Caki2 (cell line): ENCODE measurements at regions not wholly inside any gene's neighbourhood (a gene's known extent, or its start where the extent isn't known, plus 50 kb on each side); places are given as distances from the start of the nearest gene placed in this dataset.

ENCODE experiments used
- DNase-seq: peaks from one replicate; pipeline ENCODE4 v3.0.0-alpha.2; 2015; ENCODE audit warnings: low read depth
- in situ Hi-C: cut with HindIII; loops from 2 replicates; pipeline ENCODE4 v1.10.0; 2016; ENCODE audit warnings: low sequenced_read_pairs, low pct_unique_long_range_greater_than_20kb, mixed read lengths

DNA sequence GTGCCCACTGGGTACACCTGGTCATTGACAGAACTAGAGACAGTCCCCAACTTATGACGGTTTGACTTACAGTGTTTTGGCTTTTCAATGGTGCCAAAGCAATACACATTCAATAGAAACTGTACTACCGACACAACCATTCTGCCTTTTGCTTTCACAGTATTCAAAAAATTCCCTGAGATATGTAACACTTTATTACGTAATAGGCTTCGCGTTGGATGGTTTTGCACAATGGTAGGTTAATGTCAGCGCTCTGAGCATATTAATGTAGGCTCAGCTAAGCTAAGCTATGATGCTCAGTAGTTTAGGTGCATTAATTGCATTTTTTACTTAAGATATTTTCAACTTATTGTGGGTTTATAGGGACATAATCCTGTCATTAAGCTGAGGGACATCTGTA, 105.1 kb upstream of the B3GAT1 start:
- in situ Hi-C loops = no loop called here
- DNase-seq = no peak

DNA sequence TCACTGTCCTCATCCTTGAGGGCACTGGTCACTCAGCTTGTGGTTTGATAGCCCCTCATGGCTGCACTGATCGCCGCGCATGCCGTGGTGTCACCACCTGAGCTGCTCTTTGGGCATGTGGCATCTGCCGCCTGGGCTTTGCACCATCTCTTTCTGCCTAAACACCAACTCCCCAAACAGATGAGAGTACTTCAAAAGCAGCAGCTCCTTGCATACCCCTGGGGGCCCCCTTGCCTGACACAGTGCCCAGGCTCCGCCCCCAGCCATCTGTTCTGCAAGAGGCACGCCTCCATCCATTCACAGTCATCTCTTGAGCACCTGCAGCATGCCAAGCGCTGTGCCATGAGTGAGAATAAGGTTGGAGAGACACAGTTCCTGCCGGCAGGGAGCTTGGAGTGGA, 104.5 kb upstream of the B3GAT1 start:
- in situ Hi-C loops = no loop called here
- no peak for DNase-seq

DNA sequence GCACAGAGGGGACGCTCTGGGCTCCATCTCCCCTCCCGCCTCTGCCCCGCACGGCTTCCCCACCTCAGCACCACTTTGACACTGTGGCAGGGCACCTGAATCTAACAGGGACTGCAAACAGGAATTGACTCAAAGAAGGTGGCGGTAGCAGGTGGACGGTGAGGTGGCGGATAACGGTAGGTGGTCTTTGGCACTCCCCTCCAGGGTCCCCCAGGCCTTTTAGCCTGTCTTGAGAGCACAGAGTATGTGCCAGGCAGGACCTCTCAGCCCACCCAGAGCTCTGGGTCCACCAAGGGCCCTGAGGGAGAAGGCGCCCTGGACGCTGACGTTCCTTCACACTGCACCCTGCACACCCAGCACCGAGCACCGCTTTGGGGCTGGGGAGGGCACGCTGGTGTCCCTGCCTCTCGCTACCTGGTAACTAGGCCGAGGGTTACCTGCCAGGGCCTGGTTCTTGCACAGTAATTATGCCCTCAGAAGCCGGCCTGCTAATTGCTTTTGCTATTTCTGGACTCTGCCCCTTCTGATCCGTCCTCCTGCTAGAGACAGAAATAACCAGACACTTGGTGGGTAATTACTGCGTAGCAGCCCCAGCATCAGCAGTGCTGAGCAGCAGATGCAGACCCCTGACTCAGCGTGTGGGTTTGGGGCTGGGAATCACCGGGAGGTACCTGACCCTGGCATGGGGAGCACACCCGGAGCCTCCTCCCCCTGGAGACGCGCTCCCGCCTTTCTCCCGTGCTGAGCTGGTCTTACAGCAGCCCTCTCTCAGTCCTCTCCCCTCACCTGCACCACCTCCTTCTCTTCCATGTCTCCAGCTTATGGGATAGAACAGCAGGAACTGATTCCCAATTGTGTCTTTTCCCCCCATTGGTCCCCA, 103.3 kb upstream of the B3GAT1 start:
- in situ Hi-C loops = no loop called here

DNA sequence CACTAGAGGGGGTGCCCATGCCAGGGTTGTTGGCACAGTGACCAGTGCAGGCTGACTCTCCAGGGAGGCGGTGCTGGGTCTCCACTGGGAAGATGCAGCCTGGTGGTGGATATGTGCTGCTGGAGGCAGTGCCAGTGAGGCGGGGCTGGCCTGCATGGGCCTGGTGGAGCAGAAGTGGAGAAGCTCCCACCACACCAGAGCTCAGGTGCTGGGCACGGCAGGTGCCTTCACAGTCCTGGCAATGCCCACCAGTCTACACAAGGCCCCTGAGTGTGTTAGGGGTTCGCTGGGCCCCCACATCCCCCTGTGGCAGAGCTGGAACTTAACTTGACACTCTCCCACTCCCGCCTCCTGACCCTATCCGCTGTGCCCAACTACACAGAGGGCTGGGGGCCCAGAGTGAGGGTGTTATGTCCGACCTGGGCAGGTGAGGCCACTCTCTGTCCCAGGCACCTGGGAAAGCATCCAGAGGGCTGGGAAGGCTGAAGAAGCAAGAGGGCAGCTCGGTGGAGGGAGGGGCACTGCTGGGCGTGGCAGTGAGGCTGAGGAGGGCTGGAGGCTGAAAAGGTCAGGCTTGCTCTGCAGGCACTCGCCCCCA, 102.4 kb upstream of the B3GAT1 start:
- no peak for DNase-seq
- in situ Hi-C loops = no loop called here

More for the DNA sequence above, 103.3 kb upstream of the B3GAT1 start:
- DNase-seq = no peak

DNA sequence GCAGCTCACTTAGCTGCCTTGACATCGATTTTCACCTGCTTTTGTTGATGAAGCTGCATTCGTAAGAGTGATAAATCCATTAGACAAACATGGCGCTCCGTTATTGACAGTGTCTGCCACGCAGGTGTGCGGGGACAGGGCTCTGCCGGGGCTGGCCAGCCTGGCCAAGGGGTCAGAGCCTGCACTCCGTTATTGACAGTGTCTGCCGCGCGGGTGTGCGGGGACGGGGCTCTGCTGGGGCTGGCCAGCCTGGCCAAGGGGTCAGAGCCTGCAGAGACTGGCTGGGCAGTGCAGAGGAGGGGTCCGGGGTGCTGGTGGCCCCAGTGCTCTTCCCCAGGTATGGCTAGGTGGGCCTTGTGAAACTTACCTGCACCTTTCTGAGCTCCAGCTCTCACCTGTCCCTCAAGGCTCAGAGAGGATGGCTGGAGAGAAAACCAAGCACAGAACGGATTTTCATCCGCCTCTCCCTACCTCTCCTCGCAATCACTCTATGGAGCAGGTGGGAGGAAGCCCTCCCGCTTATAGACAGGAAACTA, 101.6 kb upstream of the B3GAT1 start:
- DNase-seq = no peak

DNA sequence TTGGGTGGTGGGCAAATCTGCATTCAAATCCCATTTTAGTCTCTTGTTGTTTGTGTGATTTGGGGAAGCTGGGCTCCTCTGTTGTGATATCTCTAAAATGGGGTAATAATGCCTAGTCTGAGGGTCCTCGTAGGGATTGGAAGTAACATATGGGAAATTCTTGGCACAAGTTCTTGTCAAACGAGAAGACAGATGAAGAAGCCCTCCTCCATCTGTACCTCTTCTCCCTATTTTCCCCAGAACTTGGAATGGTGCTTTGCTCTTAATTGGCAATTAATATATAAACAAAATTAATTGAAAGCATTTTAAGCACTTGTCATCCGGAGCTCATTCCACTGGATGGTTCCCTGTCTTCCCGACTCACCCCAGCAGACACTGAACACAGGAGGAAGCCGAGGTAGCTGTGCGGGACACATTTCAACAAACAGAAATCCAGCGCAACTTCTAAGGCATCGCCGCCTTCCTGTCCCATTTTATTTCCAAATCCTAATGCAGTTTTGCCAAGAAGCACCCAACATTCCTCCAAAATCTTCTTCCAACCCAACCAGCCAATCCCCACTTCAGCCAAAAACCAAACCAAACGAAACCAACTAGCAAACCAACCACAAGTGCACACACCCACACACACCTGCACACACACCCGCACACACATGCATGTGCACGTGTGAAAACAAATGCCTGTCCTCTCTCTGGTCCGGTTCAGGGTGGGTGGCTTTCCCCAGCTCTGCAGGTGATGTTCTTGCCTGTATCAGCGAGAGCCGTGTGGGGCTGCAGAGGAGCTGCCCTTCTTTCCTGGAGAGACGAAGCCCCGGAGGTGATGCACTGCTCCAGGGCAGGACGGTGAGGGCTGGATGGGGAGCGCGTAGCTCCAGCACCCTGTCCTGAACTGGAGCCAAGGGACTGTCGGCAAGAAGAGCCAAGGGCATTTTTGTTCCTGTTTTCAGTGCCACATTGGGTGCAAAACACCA, 100.8 kb upstream of the B3GAT1 start:
- DNase-seq = no peak
- in situ Hi-C loops = no loop called here

More for the DNA sequence above, 101.6 kb upstream of the B3GAT1 start:
- in situ Hi-C loops = no loop called here

DNA sequence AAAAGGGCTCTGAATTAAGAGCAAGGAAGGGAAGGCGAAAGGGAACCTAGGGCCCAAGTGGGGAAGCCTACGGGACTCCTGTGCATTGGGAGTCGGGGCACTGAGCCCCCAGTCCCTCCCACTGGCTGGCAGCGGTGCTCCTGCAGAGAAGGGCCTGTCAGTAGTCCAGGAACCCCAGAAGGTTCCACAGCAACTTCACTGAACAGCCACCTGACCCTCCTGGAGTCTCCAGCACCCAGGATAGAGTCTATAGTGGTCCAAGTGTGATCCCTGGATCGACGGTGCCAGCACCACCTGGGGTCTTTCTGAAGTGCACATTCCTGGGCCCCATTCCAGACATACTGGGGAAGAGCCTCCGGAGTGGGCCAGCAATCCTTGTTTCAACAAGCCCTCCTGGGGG, 100.0 kb upstream of the B3GAT1 start:
- in situ Hi-C loops = no loop called here

DNA sequence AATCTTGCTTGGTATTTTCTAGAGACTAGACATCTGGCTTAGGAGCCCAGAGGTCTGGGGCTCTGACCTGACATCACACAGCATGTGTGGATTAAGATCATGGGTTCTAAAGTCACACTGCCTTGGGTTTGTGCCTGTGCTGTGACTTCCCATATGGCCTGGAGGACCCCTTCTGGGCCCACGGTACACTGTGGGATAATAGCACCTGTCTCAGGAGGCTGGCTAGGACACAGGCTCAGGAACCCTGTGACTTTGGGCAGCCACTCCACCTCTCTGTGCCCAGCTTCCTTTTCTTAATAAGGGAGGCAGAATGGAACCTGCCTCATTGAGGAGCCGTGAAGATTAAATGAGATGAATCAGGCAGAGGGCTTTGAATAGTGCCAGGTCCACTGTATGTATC, 99.2 kb upstream of the B3GAT1 start:
- DNase-seq = no peak
- in situ Hi-C loops = no loop called here

More for the DNA sequence above, 100.0 kb upstream of the B3GAT1 start:
- no peak for DNase-seq

DNA sequence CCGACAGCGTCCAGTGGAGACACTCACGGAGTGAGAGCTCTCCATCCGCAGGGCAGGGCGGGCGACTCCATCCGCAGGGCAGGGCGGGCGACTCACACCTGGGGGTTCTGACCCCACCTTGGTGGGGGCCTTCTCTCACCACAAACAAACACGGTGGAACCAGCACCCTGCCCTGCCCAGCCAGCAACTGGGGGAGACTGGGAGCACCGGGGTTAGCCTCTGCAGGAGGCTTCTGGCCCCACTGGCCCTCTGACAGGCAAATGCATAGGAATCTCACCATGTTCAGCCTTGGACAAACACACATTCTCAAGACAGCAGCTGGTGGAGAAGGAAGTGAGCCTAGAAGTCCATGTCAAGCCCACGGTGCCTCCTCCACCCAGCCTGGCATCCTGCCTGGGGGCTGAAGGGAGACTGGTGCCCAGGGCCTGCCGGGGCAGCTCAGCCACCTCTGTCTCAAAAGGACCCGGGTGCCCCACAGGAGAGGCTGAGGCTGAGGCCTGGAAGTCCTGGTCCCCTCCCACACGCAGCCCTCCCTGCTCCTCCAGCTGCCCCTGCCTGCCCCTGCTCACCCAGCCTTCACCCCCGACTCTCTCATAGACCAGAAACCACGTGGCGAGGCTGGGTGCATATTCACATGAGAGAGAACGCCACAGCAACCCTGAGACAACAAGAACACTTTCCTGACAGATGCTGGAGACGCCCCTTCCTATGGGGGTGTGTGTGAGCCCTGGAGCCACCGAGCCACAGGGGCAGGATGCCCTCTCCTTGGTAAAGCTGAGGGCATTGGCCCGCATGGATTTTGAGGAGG, 98.4 kb upstream of the B3GAT1 start:
- no peak for DNase-seq
- in situ Hi-C loops = no loop called here

DNA sequence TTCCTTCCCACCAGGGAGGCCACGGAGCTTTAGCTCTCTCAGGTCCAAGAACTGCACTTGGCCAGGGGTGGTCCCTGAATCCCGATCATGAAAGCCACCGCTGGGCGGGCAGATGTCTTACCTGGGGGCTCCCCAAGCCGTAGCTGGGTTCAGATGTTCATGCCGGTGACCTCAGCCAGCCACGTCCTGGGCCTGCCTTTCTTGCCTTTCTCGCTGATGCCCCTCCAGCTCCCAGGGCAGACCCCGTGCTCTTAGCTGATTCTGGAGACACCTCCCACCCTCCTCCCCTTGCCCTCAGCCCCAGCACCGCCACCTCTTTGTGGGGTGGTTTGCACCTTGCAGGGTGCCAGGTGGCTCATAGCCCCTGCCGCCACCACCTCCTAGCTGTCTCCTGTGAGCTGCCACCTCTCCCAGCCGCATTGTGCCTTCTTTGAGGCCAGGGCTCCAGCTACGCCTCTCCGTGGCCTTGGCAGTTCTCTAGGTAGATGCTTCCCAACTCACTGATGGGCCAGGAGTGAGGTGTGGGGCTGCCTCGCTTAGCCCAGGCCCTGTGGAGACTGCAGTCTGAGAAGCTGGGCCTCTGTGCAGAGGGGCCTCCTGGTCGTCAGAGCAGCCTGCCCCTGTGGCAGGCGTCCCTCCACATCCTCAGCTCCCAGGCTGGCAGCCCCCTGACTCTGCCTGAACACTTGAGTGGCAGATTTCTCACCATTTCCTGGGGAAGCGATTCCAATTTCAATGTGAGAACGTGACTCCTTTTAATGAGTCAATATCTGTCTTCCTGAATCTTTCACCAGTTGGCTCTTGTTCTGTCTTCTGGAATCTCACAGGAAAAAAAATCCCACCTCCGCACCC, 97.6 kb upstream of the B3GAT1 start:
- DNase-seq = no peak
- in situ Hi-C loops = no loop called here

DNA sequence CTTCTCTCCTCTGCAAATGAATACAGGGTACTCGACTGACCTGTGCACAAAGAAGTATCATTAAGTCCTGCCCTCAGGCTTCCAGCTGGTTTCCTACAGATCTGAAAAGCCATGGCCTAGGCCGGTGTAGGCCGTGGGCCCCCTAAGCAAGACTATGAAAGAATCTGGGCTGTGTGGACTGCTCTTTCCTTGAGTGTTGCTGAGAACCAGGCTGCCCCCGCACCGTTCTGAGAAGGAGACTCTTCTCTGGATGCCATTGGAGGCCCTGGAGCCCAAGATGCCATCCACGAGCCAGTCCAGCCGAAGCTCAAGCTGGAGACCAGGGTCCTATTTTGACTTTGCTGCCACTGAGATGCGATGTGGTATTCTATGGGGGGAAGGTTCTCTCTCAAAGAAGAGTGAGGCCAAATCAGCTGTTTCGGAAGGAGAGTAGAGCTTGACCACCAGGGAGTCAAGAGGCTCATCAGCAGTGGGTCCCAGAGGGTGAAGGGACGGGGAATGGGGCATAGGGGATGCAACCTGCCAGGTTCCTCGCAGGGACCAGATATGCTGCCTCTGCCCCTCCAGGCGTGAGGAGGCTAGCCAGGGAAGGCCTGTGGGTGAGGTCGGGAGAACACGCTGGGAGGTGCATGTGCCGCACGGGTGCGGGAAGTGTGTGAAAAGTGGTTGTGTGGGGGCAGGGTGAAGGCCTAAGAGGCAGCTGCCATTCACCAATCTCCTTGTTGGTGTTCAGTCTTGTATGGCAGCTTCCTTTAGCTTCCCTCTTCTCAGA, 96.4 kb upstream of the B3GAT1 start:
- no peak for DNase-seq
- in situ Hi-C loops = no loop called here

DNA sequence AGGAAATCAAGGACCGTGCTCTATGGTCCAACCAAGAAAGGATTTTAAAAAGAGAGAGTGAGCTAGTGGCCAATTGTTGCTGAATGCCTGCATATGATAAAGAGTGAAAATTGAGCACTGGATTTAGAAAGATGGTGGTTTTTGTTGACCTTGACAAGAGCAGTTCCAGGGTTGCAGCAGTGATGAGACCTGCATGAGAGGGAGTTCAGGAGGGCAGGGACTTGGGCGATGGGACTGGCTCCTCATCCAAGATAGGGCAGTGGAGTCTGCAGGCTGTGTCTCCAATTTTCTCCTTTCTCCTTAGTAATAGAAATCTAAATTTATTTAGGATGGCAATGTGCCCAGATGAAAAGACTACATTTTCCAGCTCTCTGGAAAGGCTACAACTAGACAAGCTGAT, 94.0 kb upstream of the B3GAT1 start:
- in situ Hi-C loops = no loop called here
- no peak for DNase-seq

DNA sequence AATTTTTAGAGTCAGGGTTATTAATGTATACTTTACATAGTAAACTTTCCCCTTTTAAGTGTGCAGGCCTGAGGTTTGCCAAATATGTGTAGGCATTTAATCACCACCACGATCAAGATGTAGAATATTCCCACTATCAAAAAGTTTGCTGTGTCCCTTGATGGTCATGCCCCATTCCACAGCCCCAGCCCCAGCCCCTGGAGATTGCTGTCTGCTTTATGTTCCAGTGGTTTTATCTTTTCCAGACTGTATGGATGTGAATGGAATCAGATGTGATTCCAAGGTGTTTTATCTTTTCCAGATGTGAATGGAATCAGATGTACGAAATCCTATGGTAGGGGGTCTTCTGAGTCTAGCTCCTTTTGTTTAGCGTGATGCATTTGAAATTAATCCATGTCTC, 93.1 kb upstream of the B3GAT1 start:
- no peak for DNase-seq
- in situ Hi-C loops = no loop called here

DNA sequence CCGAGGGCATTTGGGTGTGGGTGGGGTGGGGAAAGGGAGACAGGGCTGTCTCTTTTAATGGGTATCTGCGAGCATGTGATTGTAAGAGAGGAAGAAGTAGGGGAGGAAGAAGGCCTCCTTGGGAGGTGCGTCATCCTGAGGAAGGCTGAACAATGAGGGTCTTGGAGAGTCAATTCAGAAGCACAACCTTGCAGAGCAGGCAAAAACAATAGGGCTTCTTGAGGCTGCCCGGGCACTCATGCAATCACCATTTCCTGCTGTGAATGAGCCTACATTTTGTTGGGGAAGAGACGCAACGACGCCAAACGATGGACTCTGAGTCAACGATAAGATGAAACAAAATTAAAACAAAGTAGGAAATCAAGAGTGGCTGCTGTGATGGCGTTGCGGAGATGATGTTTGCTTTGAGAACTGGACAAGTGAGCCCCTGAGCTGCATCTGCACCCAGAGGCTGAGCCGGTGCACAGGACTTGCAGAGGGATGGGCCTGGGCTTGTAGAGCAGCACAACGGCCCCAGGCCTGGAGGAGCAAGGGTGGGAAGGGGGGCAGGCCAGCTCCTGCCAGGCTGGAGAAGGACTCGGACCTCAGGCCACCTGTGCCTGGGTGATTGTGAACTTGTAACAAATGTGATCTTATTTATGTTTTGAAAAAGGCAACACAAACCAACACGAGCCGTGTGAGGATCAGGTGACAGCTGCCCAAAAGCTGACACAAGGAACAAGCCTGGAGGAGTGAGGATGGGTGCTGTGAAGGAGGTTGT, 92.3 kb upstream of the B3GAT1 start:
- DNase-seq = no peak
- in situ Hi-C loops = no loop called here

DNA sequence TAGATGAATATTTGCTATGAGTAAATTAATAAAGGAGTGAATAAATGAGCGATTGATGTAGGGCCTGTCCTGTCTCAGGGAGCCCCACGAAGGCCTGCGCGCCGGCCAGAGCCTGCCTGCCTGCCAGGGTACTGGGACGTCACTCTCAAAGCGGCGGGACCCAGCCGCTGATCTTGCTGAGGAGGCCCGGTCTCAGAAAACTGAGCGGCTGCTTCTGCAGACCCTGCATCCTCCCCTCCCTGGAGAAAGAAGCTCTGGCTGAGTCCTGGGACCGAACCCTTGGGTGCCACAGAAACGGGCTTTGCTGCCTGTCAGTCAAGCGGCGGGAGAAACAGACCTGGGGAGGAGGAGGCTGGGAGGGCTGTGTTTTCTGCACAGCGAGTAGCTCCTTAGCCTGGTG, 91.6 kb upstream of the B3GAT1 start:
- in situ Hi-C loops = no loop called here
- no peak for DNase-seq

DNA sequence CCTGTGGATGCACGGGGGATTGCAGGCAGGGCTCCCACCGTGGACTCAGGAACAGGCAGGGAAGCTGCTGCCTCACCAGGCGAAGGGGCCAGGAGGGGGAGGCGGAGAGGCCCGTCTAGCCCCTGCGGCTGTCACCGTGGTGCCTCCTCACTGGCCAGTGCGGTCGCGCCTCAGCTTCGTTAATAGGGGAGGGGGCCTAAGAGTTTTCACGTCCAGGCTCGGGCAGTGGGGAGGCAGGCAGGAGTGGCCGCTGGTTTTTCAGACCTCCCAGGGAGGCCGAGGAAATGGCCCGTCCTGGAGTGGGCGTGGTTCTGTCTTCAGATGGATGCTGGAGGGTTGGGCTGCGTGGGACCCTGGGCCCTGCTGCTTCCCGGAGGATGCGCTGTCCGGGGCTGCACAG, 91.1 kb upstream of the B3GAT1 start:
- DNase-seq = no peak
- in situ Hi-C loops = no loop called here
